ENCODE measurements at regions not wholly inside any gene's neighbourhood (a gene's known extent, or its start where the extent isn't known, plus 50 kb on each side); places are given as distances from the start of the nearest gene placed in this dataset.

- Mint-ChIP-seq H3K27ac (no peak overlapping the region), H3K36me3 (no peaks in the 10 kb centered on the region), H3K9me3 (no peaks in the 10 kb centered on the region), H3K27me3 (no peaks in the 10 kb centered on the region), H3K4me1 (peaks cover 2 to 12% of the 10 kb centered on the region in 2 donors), H3K4me3 (no peak overlapping the region)
- ATAC-seq (replicated peaks) (no peak), DNase-seq (no peak)
Measured at GRCh38 chr5:68762201-68762600, 331.6 kb upstream of the SLC30A5 start.

- DNase-seq (no peak), ATAC-seq (replicated peaks) (no peak)
- Mint-ChIP-seq H3K9me3 (no peaks in the 10 kb centered on the region), H3K27me3 (peaks cover 5% of the 10 kb centered on the region in 2 donors), H3K36me3 (no peaks in the 10 kb centered on the region), H3K4me1 (no peaks in the 10 kb centered on the region), H3K4me3 (no peak overlapping the region), H3K27ac (no peak overlapping the region)
Measured at GRCh38 chr5:68766952-68767464, 326.8 kb upstream of the SLC30A5 start.

- ATAC-seq (replicated peaks) (no peak), DNase-seq (no peak)
- H3K36me3 Mint-ChIP-seq = peaks cover 4 to 7% of the 10 kb centered on the region in 2 donors
- H3K9me3 Mint-ChIP-seq = peaks cover 8% of the 10 kb centered on the region in 2 donors
- H3K27ac Mint-ChIP-seq = no peak overlapping the region
- H3K4me3 Mint-ChIP-seq = no peak overlapping the region
- peaks cover 5% of the 10 kb centered on the region in 2 donors for H3K27me3 Mint-ChIP-seq
- H3K4me1 Mint-ChIP-seq = peaks cover 0 to 2% of the 10 kb centered on the region in 2 donors
Measured at GRCh38 chr5:68770551-68770950, 323.3 kb upstream of the SLC30A5 start.

- no peak for ATAC-seq (replicated peaks)
- no peak for DNase-seq
- peaks cover 0 to 2% of the 10 kb centered on the region in 2 donors for H3K4me1 Mint-ChIP-seq
- H3K9me3 Mint-ChIP-seq = peaks cover 8% of the 10 kb centered on the region in 2 donors
- peaks cover 5% of the 10 kb centered on the region in 2 donors for H3K27me3 Mint-ChIP-seq
- peaks cover 4 to 7% of the 10 kb centered on the region in 2 donors for H3K36me3 Mint-ChIP-seq
- H3K27ac Mint-ChIP-seq = no peak overlapping the region
- H3K4me3 Mint-ChIP-seq = no peak overlapping the region
Measured at GRCh38 chr5:68771221-68771620, 322.6 kb upstream of the SLC30A5 start.

GRCh38 chr5:68771732-68772131 lies 322.1 kb upstream of the SLC30A5 start:
- no peak overlapping the region for H3K4me3 Mint-ChIP-seq
- ATAC-seq (replicated peaks) (no peak), DNase-seq (no peak)
- H3K9me3 Mint-ChIP-seq = peaks cover 8% of the 10 kb centered on the region in 2 donors
- peaks cover 4 to 7% of the 10 kb centered on the region in 2 donors for H3K36me3 Mint-ChIP-seq
- peaks cover 0 to 2% of the 10 kb centered on the region in 2 donors for H3K4me1 Mint-ChIP-seq
- no peak overlapping the region for H3K27ac Mint-ChIP-seq
- H3K27me3 Mint-ChIP-seq = peaks cover 5% of the 10 kb centered on the region in 2 donors

GRCh38 chr5:68776381-68776780 lies 317.4 kb upstream of the SLC30A5 start:
- no peak for ATAC-seq (replicated peaks)
- Mint-ChIP-seq H3K4me1 (peaks cover 0 to 2% of the 10 kb centered on the region in 2 donors), H3K27ac (no peak overlapping the region), H3K36me3 (peaks cover 4 to 7% of the 10 kb centered on the region in 2 donors), H3K9me3 (peaks cover 8 to 10% of the 10 kb centered on the region in 2 donors), H3K27me3 (no peaks in the 10 kb centered on the region), H3K4me3 (no peak overlapping the region)
- no peak for DNase-seq

GRCh38 chr5:68777135-68777534 lies 316.7 kb upstream of the SLC30A5 start:
- H3K36me3 Mint-ChIP-seq = peaks cover 4 to 7% of the 10 kb centered on the region in 2 donors
- DNase-seq (no peak), ATAC-seq (replicated peaks) (no peak)
- no peak overlapping the region for H3K27ac Mint-ChIP-seq
- no peaks in the 10 kb centered on the region for H3K27me3 Mint-ChIP-seq
- H3K9me3 Mint-ChIP-seq = peaks cover 8 to 10% of the 10 kb centered on the region in 2 donors
- no peak overlapping the region for H3K4me3 Mint-ChIP-seq
- H3K4me1 Mint-ChIP-seq = peaks cover 0 to 2% of the 10 kb centered on the region in 2 donors

GRCh38 chr5:68778484-68778883 lies 315.3 kb upstream of the SLC30A5 start:
- H3K4me1 Mint-ChIP-seq = peaks cover 0 to 2% of the 10 kb centered on the region in 2 donors
- peaks cover 5 to 7% of the 10 kb centered on the region in 2 donors for H3K36me3 Mint-ChIP-seq
- DNase-seq = no peak
- H3K27me3 Mint-ChIP-seq = peaks cover 6 to 8% of the 10 kb centered on the region in 2 donors
- H3K9me3 Mint-ChIP-seq = peaks cover 14 to 15% of the 10 kb centered on the region in 2 donors
- H3K27ac Mint-ChIP-seq = no peak overlapping the region
- H3K4me3 Mint-ChIP-seq = no peak overlapping the region
- no peak for ATAC-seq (replicated peaks)

- peaks cover 10 to 15% of the 10 kb centered on the region in 2 donors for H3K9me3 Mint-ChIP-seq
- no peak overlapping the region for H3K27ac Mint-ChIP-seq
- H3K36me3 Mint-ChIP-seq = peaks cover 0 to 1% of the 10 kb centered on the region in 2 donors
- H3K4me1 Mint-ChIP-seq = no peaks in the 10 kb centered on the region
- peaks cover 6 to 9% of the 10 kb centered on the region in 2 donors for H3K27me3 Mint-ChIP-seq
- ATAC-seq (replicated peaks) = no peak
- DNase-seq = no peak
- H3K4me3 Mint-ChIP-seq = no peak overlapping the region
Measured at GRCh38 chr5:68780299-68780955, 313.4 kb upstream of the SLC30A5 start.

GRCh38 chr5:68793074-68793473 lies 300.7 kb upstream of the SLC30A5 start:
- Mint-ChIP-seq H3K27ac (no peak overlapping the region), H3K4me3 (no peak overlapping the region), H3K36me3 (no peaks in the 10 kb centered on the region), H3K4me1 (no peaks in the 10 kb centered on the region), H3K27me3 (peaks cover 11% of the 10 kb centered on the region in 2 donors), H3K9me3 (no peaks in the 10 kb centered on the region)
- no peak for DNase-seq
- ATAC-seq (replicated peaks) = no peak

- DNase-seq = no peak
- H3K27ac Mint-ChIP-seq = no peak overlapping the region
Measured at GRCh38 chr5:68793993-68794392, 299.8 kb upstream of the SLC30A5 start.

GRCh38 chr5:68795190-68795589 lies 298.6 kb upstream of the SLC30A5 start:
- DNase-seq (no peak), ATAC-seq (replicated peaks) (no peak)
- Mint-ChIP-seq H3K36me3 (no peaks in the 10 kb centered on the region), H3K9me3 (no peaks in the 10 kb centered on the region), H3K27me3 (peaks cover 11% of the 10 kb centered on the region in 2 donors), H3K27ac (no peak overlapping the region), H3K4me3 (no peak overlapping the region), H3K4me1 (no peaks in the 10 kb centered on the region)

More at GRCh38 chr5:68793993-68794392, 299.8 kb upstream of the SLC30A5 start:
- ATAC-seq (replicated peaks) = no peak
- no peaks in the 10 kb centered on the region for H3K9me3 Mint-ChIP-seq
- no peaks in the 10 kb centered on the region for H3K4me1 Mint-ChIP-seq
- H3K27me3 Mint-ChIP-seq = peaks cover 11% of the 10 kb centered on the region in 2 donors
- H3K4me3 Mint-ChIP-seq = no peak overlapping the region
- H3K36me3 Mint-ChIP-seq = no peaks in the 10 kb centered on the region

- no peak for DNase-seq
- no peak overlapping the region for H3K4me3 Mint-ChIP-seq
- peaks cover 6 to 10% of the 10 kb centered on the region in 2 donors for H3K27me3 Mint-ChIP-seq
- H3K9me3 Mint-ChIP-seq = no peaks in the 10 kb centered on the region
- no peaks in the 10 kb centered on the region for H3K4me1 Mint-ChIP-seq
- no peak for ATAC-seq (replicated peaks)
- H3K36me3 Mint-ChIP-seq = no peaks in the 10 kb centered on the region
- H3K27ac Mint-ChIP-seq = no peak overlapping the region
Measured at GRCh38 chr5:68798877-68799843, 294.7 kb upstream of the SLC30A5 start.

GRCh38 chr5:68802430-68802829 lies 291.4 kb upstream of the SLC30A5 start:
- ATAC-seq (replicated peaks) = no peak
- DNase-seq = no peak
- H3K27ac Mint-ChIP-seq = no peak overlapping the region

More at GRCh38 chr5:68802430-68802829, 291.4 kb upstream of the SLC30A5 start:
- Mint-ChIP-seq H3K36me3 (no peaks in the 10 kb centered on the region), H3K27me3 (peaks cover under 1 to 7% of the 10 kb centered on the region in 2 donors), H3K4me1 (no peaks in the 10 kb centered on the region), H3K4me3 (no peak overlapping the region), H3K9me3 (peaks cover 0 to 3% of the 10 kb centered on the region in 2 donors)
